Right cardiac atrium (tissue), 5 donors: ENCODE measurements at regions not wholly inside any gene's neighbourhood (a gene's known extent, or its start where the extent isn't known, plus 50 kb on each side); places are given as distances from the start of the nearest gene placed in this dataset.

Source experiments
- ATAC-seq, 2 donors: fragments of 200-7000 bp; cut with Tn5 transposase; one replicate each; pipeline versions ENCODE4 v1.8.0 to v1.9.1; 2020; ENCODE audit warnings: moderate library complexity in 2 of 2, mild to moderate bottlenecking in 1 of 2
- DNase-seq, 3 donors: peaks; one replicate each; pipeline ENCODE4 v3.0.0-alpha.2; 2020
- H3K27ac ChIP-seq: one replicate; pipeline ENCODE4 v1.5.1; 2013; ENCODE audit warnings: mild to moderate bottlenecking, low read length, control low read depth, moderate library complexity
- H3K27me3 ChIP-seq: one replicate; pipeline ENCODE4 v1.6.1; 2013; ENCODE audit not compliant: control insufficient read depth, insufficient read depth
- H3K4me1 ChIP-seq: one replicate; pipeline ENCODE4 v1.6.1; 2013; ENCODE audit warnings: low read length; ENCODE audit not compliant: control insufficient read depth, insufficient read depth
- H3K4me3 ChIP-seq: one replicate; pipeline ENCODE4 v1.5.1; 2013; ENCODE audit warnings: low read length, control low read depth
- H3K9me3 ChIP-seq: one replicate; pipeline ENCODE4 v1.6.1; 2013; ENCODE audit warnings: low read length; ENCODE audit not compliant: control insufficient read depth
- WGBS: extraction: QIAGEN DNeasy Blood & Tissue Kit; methylation state at CpG from one replicate; pipeline ENCODE4 v1.1.7; 2013; 5-methylcytosine and 5-hydroxymethylcytosine counted together
- intact Hi-C, 4 donors: fragments of 100-400 bp; cut with DNase I; formaldehyde crosslinking; loops; one replicate each; pipeline versions ENCODE4 v1.11.0 to v1.14.0; 2022 to 2023
- donor health status: healthy with polysubstance abuse.
- donor health status: DM: no; HTN: yes; CAD: no.
- donor health status: DM: no; HTN: no; CAD: no.
- donor health status: DM: no; HTN: yes; CAD: no; lungs with severe emphysema.
- donor health status: DM: yes; HTN: yes; CAD: no.

DNA sequence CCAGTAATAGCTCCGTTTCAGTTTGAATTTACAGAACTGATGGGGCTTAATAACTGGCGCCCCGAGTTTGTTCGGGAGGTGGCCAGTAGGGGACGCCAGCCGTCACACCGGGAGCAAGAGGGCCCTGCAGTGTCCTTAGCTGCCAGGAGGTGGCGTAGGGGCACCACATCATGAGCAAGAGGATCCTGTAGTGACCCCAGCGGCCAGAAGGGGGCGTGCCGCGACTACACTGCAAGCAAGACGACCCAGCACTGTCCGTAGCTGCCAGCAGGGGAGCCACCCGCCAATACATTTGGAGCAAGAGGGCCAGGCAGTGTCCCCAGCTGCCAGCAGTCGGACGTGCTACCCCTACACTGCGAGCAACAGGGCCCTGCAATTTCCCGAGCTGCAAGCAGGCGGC lies 663.7 kb upstream of the B3GAT1 start:
- DNase-seq (peak; percentile 57 to 90 (median 77)), ATAC-seq (peak; percentile 78 to 83)
- Histone ChIP-seq H3K4me3 (no peak overlapping the region), H3K27me3 (no peaks in the 10 kb centered on the region), H3K4me1 (no peaks in the 10 kb centered on the region), H3K9me3 (no peaks in the 10 kb centered on the region), H3K27ac (no peak overlapping the region)
- 64% methylated on average over 20 of the region's 20 CpGs for WGBS
- intact Hi-C loops: no loop called here

DNA sequence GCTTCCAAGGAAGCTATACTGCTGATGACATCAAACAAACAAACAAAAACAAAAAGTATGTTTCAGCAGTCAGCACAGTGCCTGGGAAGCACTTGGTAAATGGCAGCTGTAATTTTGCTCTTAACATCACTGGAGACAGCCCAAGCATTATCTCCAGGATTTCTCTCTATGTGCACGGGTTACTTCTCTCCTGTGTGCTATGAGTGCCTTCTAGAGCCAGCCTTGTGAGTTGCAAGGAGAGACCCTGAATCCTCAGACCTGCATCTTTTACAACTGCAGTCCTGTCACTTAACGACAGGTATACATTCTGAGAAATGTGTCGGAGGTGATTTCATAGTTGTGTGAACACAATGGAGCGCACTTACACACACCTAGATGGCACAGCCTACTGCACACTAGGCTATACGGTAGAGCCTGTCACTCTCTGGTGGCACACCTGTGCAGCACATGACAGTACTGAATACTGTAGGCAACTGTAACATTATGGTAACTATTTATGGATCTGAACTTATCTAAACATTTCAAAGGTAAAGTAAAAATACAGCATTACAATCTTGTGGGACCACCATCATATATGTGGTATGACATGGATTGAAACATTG lies 662.5 kb upstream of the B3GAT1 start:
- Histone ChIP-seq H3K4me1 (no peaks in the 10 kb centered on the region), H3K9me3 (no peaks in the 10 kb centered on the region), H3K27ac (no peak overlapping the region), H3K4me3 (no peak overlapping the region), H3K27me3 (no peaks in the 10 kb centered on the region)
- DNase-seq: no peak
- intact Hi-C loops: no loop called here
- peak; percentile 42 to 66 for ATAC-seq
- WGBS: 79% methylated on average over 5 of the region's 5 CpGs

DNA sequence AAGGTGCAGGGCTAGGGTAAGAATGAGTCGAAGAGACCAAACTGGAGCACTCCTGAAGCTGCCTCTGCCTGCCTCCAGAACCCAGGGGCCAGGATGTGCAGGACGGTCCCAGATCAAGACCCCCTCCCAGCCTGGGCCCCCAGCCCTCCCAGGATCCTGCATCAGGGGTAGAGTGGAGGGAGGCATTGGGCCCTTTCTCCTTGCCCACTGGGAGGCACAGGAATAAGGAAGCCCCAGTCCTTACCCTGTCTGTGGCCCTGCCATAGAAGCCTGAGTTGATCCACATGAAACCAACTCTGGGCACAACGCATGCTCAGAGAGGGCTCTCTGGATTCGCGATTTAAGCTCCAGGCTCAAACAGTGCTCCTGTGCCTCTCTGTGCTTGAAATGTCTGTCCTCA lies 661.8 kb upstream of the B3GAT1 start:
- ATAC-seq (peak; percentile 9 to 53), DNase-seq (no peak)
- H3K27me3 ChIP-seq: no peaks in the 10 kb centered on the region
- H3K4me1 ChIP-seq: no peaks in the 10 kb centered on the region
- intact Hi-C loops: no loop called here
- WGBS: 82% methylated on average over 5 of the region's 5 CpGs
- no peak overlapping the region for H3K27ac ChIP-seq
- H3K4me3 ChIP-seq: no peak overlapping the region
- H3K9me3 ChIP-seq: no peaks in the 10 kb centered on the region

GRCh38 chr11:135073381-135073780 lies 661.3 kb upstream of the B3GAT1 start:
- no peak for ATAC-seq
- no peaks in the 10 kb centered on the region for H3K9me3 ChIP-seq
- no peak overlapping the region for H3K4me3 ChIP-seq
- no peak overlapping the region for H3K27ac ChIP-seq
- DNase-seq: no peak
- intact Hi-C loops: no loop called here
- no peaks in the 10 kb centered on the region for H3K4me1 ChIP-seq
- WGBS: 61% methylated on average over 7 of the region's 7 CpGs
- no peaks in the 10 kb centered on the region for H3K27me3 ChIP-seq

DNA sequence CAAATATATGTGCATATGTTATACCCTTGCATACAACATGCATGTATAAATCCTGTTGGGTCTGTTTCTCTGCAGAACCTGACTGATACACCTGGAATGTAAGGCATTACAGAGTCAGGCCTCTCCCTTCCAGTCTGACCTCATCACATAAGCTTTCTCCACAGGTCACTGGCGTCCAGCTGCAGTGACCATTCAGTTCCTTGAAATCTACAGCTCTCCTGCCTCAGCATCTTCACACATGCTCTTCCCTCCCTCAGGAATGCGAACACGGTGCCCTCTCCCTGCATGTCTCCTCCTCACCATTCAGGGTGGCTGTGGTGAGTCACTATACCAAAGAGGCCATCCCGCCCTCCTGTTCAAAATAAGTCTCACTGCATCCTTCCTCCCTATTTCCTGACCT lies 657.8 kb upstream of the B3GAT1 start:
- no peaks in the 10 kb centered on the region for H3K27me3 ChIP-seq
- H3K4me1 ChIP-seq: no peaks in the 10 kb centered on the region
- WGBS: 62% methylated on average over 4 of the region's 4 CpGs
- DNase-seq (no peak), ATAC-seq (no peak)
- no peaks in the 10 kb centered on the region for H3K9me3 ChIP-seq
- intact Hi-C loops: no loop called here
- no peak overlapping the region for H3K27ac ChIP-seq
- no peak overlapping the region for H3K4me3 ChIP-seq

GRCh38 chr11:135069063-135069462 lies 657.0 kb upstream of the B3GAT1 start:
- H3K4me3 ChIP-seq: no peak overlapping the region
- DNase-seq (no peak), ATAC-seq (no peak)
- no peaks in the 10 kb centered on the region for H3K9me3 ChIP-seq
- no peak overlapping the region for H3K27ac ChIP-seq
- 86% methylated on average over 11 of the region's 11 CpGs for WGBS
- H3K27me3 ChIP-seq: no peaks in the 10 kb centered on the region
- intact Hi-C loops: no loop called here
- no peaks in the 10 kb centered on the region for H3K4me1 ChIP-seq

- WGBS: 55% methylated on average over 5 of the region's 5 CpGs
- H3K4me1 ChIP-seq: no peaks in the 10 kb centered on the region
- no peak overlapping the region for H3K27ac ChIP-seq
- H3K9me3 ChIP-seq: no peaks in the 10 kb centered on the region
- no peaks in the 10 kb centered on the region for H3K27me3 ChIP-seq
- ATAC-seq: peak in 1 of 2 donors; percentile 26
- DNase-seq: no peak
- intact Hi-C loops: no loop called here
- no peak overlapping the region for H3K4me3 ChIP-seq
These were observed 651.0 kb upstream of the B3GAT1 start for GRCh38 chr11:135062994-135063393.

DNA sequence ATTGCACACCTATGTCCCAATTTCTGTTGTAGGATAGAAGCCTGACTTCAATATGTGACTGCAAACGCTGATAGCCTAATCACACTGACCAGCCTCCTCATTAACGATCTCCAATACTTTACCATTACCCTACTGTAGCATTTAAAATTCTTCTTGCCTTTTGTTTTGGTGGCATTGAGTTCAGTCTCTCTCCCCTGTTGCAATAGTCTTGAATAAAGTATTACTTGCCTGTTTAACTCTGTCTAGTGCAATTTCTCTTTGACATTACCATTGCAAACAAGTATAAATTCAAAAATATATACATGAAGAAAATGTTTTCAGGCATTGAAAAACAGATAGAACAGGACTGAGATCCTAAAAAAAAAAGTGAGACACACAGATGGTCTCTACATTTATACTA lies 649.1 kb upstream of the B3GAT1 start:
- no peak overlapping the region for H3K27ac ChIP-seq
- no peaks in the 10 kb centered on the region for H3K9me3 ChIP-seq
- whole genome bisulfite sequencing: 67% methylated on average over 2 of the region's 2 CpGs
- no peaks in the 10 kb centered on the region for H3K4me1 ChIP-seq
- intact Hi-C loops: no loop called here
- DNase-seq (no peak), ATAC-seq (no peak)
- H3K4me3 ChIP-seq: no peak overlapping the region
- H3K27me3 ChIP-seq: no peaks in the 10 kb centered on the region

DNA sequence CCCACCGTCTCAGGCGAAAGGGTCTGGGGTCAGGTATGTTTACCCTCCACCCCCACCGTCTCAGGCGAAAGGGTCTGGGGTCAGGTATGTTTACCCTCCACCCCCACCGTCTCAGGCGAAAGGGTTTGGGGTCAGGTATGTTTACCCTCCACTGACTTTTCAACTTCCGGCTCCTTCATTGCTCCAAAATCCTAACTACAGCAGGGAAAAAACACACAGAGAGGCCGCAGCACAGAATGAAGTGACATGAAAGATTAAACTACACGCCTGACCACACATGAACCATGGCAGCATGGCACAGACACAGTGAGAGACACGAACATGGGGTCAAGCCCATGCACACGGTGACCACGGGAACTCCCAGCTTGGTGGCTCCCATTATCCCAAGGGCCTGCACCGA lies 634.9 kb upstream of the B3GAT1 start:
- Histone ChIP-seq H3K27me3 (no peaks in the 10 kb centered on the region), H3K27ac (no peak overlapping the region), H3K4me3 (no peak overlapping the region), H3K9me3 (no peaks in the 10 kb centered on the region), H3K4me1 (no peaks in the 10 kb centered on the region)
- intact Hi-C loops: no loop called here
- no peak for ATAC-seq
- 76% methylated on average over 11 of the region's 13 CpGs for WGBS
- no peak for DNase-seq

GRCh38 chr11:135046556-135046955 lies 634.5 kb upstream of the B3GAT1 start:
- H3K9me3 ChIP-seq: no peaks in the 10 kb centered on the region
- no peaks in the 10 kb centered on the region for H3K4me1 ChIP-seq
- H3K27ac ChIP-seq: no peak overlapping the region
- intact Hi-C loops: no loop called here
- no peaks in the 10 kb centered on the region for H3K27me3 ChIP-seq
- no peak overlapping the region for H3K4me3 ChIP-seq
- WGBS: 65% methylated on average over 6 of the region's 8 CpGs
- ATAC-seq: no peak
- DNase-seq: no peak

- no peak overlapping the region for H3K4me3 ChIP-seq
- no peak overlapping the region for H3K27ac ChIP-seq
- no peaks in the 10 kb centered on the region for H3K9me3 ChIP-seq
- intact Hi-C loops: no loop called here
- H3K4me1 ChIP-seq: no peaks in the 10 kb centered on the region
- H3K27me3 ChIP-seq: no peaks in the 10 kb centered on the region
- no peak for ATAC-seq
- DNase-seq: no peak
- WGBS: 80% methylated on average over 4 of the region's 4 CpGs
These were observed 631.4 kb upstream of the B3GAT1 start for GRCh38 chr11:135043434-135043833.

- 72% methylated on average over 5 of the region's 5 CpGs for WGBS
- no peaks in the 10 kb centered on the region for H3K27me3 ChIP-seq
- H3K27ac ChIP-seq: no peak overlapping the region
These were observed 625.8 kb upstream of the B3GAT1 start for GRCh38 chr11:135037828-135038227.

More at GRCh38 chr11:135037828-135038227, 625.8 kb upstream of the B3GAT1 start:
- Histone ChIP-seq H3K4me3 (no peak overlapping the region), H3K4me1 (no peaks in the 10 kb centered on the region), H3K9me3 (no peaks in the 10 kb centered on the region)
- DNase-seq: no peak
- intact Hi-C loops: no loop called here
- ATAC-seq: no peak
